ENCODE measurements at regions not wholly inside any gene's neighbourhood (a gene's known extent, or its start where the extent isn't known, plus 50 kb on each side); places are given as distances from the start of the nearest gene placed in this dataset.
"Not testable (repeated sequence)": the region's sequence is repeated elsewhere in the genome, so short reads cannot be mapped to it uniquely, and the experiment has no call there.

DNA sequence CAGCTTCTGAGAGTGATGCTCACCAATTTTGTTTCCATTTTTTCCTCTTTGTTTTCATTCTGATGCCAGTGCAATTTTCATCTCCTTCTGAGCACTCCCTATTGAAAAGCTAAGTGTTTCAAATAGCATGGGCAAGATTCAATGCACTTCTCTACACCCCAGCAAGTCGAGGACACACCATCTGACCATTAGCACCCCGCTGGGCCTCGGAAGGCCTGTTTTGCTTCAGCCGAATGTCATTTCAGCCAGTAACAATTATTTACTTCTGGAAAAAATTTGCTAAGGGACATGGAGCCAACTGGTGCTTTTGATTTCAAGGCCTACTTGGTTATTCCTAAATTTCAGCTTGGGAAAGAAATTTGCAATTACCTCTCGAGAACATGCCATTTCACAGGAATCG is 392.4 kb downstream of the RNF144A start:
- DNase-seq, result no peak

DNA sequence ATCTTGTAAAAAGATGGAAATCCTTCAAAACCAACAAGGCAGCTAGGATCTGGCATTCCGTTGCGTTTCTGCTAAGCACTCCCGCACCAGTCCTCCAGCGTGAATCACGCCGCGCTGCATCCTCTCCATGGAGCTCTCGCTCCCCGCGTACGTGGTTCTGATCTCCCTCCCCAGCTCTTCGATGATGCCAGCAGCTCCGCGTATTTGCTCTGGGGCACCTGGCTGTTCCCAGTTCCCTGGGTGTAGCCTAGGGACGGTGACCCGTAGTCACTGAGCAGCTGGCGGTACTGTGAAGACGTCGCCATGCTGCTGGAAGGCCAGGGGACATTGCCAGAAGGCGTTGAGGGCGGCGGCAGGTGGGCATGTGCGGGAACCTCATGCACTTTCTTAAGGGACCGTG is 407.5 kb downstream of the RNF144A start:
- no peak for DNase-seq

DNA sequence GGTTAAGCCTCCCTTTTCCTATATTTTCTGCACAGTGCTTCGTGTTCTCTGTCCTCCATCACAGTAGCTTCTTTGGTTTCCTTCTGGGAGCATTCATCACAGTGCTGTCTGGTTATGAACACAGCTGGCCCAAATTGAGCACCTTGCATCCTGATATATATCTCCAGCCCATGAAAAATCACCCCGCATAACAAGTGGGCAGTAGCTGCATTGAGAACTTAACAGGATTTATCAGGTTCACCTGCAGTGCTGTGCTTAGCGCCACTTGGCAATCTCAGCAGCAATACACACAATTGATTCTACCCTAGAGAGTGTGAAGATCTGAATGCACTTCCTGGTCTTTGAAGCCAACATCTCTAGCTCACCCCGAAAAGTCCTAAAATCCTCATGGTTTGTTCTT is 408.0 kb downstream of the RNF144A start:
- DNase-seq, result no peak

DNA sequence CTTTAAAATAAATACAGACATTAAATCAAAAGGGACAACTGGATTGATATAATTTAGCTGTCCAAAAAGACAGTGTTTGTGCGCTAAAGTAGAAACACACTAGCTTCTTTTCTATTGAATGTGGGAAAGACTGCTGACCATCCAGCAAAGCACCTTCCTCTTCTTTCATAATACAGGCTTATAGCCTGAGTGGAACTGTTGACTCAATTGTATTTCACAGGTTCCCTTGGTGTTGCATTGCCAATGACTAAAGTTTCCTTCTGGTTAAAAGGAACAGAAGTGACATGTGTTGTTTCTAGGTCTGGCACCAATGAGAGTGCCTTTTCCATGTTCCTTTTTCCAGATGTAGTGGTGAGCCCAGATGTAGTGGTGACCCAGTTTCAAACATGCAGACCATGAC is 412.3 kb downstream of the RNF144A start:
- DNase-seq, result no peak

DNA sequence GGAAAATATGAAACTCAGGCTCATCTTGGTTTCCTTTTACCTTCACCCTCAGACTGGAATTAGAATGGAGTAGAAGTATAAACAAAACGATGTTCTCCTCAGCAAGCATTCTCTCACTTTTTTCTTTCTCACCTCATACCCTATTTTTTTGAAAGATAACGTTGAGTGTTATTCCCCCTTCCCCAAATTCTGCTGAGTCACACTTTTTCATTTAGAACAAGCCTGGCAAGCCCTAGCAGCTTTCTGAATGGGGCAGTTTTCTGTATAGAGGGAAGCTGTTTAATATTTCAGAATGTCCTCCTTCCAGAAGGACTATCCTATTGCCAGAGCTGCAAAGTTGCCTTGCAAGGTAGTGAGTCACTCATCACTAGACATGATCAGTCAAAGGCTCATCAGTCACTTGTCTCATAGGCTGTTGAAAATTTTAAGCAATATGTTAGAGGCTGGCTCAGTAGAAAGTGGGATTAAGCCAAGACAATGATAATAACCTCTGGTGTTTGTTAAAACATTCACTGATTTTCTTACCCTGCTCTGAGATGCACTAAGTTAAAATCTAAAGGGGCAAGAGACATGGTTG is 416.1 kb downstream of the RNF144A start:
- DNase-seq, result no peak

DNA sequence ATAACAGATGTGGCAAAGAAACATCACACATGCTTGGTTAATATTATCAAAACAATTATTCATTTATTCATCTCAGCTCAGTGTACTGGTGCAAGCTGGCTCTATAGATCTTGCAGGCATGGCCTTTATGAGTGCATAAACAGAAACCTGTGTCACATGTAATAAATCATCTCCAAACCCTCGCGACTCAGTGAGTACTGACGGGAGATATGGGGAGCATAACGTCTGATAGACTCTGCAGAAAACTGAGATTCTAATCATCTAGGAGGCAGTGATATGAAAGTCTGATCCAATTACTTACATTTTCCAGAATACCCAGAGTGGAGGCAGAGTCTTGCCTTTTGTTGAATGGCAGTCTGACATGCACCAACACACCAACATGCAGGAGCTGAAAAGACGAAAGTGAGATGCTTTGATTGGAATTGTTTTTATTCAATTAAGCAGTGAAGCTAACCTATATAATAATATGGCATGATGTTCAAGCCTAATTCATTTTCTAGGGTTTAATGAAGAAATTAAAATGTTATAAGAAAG is 416.8 kb downstream of the RNF144A start:
- no peak for DNase-seq

DNA sequence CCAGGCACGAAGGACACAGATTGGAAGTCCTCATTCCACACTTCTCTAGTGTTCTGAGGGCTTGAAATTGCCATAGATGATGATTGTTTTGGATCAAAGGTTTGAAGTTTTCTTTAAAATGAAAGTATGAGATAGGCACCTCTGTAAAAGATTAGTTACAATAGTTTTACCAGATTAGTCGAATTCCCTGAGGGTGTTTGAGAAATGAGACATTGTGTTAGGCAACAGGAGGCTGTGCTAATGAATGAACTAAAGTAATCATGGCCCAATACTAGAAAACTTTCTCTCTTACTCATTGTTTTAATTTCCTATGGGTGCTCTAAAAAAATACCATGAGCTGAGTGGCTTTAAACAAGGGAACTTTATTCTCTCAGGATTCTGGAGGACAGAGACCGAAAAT is 421.7 kb downstream of the RNF144A start:
- DNase-seq, result no peak

DNA sequence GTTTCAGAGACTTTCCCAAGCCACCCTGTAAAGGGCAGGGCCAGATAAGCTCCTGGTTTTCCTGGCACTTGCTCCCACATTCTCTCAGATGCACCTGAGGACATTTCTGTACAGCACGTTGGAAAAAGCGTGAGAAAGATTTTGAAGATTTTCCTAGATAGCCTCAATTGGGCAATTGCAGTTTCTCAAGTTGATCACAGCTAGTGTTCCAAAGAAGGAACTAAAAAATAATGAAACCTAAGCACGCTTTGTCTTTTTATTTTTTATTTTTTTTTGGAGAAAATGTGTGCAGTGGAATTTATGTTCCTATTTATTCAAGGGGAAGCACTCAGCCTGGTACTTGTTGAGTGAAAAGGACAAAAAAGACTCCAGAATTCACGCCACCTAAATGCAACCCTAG is 429.1 kb downstream of the RNF144A start:
- DNase-seq, result no peak

DNA sequence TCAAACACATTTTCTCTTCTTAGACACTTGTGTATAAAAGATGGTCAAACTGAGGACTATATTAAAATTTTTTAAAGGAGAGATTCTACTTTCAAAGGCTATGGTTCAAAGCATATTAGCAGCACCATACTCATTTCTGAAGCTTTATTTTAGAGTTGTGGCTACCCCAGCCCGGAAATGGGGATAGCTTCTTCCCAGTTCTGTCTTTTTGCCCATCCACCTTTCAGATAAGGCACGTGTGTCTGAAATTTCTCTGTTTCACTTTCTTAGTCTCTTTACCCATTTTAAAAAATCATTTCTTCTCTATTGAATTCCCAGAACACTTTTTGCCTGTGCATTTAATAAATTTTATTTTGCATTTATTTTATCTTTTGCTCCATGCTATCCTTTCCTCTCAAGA is 431.5 kb downstream of the RNF144A start:
- DNase-seq, result no peak

DNA sequence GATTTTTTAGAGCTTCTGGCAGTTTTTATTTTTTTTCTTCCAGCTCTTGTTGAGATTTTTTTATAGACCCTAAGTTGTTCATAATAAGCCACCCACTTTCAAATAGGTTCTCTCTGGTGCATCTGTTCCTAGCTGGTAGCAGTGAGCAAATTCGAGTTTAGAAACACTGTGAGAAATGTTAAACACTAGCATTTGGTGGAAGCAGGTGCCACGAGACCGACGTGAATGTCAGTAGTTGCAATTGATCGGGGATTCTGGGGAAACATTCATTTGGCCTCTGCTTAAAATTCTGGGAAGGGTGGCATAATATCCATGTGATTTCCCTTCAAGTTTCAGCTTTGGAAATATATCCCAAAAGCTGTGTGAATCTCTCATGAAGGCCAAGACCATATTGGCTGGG is 435.0 kb downstream of the RNF144A start:
- no peak for DNase-seq

DNA sequence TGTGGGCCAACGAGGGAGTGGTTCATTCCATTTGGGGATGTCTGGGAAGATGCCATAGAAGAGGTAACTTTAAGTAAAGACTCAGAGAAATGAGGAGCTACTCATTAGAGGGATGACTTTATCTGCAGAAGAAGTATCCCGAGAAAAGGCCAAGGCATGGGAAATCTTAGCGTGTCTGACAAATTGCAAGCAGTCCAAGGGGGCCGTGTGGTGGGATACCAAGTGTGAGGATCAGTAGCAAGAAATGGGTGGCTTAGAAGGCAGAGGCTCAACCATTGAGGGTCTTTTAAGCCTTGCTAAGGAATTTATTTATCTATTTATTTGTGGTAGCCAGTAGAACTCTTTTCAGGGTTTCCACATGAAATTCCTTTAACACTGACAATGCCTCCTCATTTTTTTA is 436.4 kb downstream of the RNF144A start:
- no peak for DNase-seq

DNA sequence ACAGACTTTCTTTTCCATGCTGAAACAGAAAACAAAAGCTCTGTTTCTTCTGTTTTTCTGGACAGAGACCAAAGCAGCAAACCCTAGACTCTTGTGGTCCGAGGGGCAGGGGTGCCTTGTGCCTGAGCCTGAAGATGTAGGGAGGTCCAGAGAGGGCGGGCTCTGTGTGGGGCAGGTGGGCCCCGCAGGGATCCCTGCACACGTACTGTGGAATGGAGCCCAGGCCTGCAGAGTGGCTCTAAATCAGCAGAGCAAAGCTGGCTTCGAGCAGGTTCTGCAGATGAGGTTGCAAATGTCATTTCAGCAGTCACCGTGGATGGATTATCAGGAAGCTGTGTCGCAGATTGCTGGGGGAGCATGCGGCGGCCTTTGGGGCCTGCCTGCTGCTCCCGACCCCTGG is 438.6 kb downstream of the RNF144A start:
- no peak for DNase-seq

DNA sequence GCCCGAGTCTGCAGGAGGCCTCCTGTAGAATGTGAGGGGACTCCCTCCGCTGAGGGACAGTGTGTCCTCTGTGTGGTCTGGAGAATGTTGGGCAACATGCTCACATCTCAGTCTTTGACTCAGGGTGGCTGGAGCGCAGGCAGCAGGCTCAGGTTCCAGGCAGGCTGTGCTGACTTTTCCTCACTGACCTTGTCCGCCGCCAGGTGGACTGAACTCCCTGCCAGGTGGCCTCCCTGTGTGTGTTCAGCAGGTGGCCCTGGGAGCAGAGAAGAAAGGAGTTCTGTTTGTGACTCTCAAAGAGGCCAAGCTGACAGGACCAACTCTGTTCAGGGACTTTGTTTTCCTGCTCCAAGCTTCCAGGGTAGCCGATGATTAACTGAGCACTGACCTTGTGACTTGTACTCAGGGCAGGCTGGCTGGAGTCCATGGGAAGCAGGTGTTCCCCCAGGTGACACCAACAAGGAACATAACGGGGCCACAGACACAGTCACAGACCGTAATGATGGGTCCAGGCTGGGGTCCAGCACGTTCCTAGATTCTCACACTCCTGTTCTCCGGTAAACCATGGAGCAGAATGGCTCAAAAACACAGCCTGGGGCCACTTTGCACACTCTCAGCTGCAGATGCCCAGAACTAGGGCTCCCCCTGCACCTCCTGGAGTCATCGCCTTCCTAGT is 439.8 kb downstream of the RNF144A start:
- no peak for DNase-seq

DNA sequence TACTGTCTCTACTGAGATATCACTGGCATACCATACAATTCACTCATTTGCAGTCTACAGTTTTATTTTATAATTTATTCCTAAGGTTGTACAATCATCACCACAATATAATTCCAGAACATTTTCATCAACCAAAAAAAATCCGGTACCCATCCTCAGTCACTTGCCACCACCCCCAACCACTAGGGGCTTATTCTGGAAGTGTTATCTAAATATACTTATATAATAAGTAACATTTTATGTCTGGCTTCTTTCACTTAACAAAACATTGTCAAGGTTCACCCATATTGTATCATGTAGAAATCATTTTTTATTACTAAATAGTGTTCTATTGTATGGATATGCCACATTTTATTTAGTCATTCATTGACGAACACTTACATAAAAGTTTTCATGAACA is 440.8 kb downstream of the RNF144A start:
- DNase-seq, result no peak

DNA sequence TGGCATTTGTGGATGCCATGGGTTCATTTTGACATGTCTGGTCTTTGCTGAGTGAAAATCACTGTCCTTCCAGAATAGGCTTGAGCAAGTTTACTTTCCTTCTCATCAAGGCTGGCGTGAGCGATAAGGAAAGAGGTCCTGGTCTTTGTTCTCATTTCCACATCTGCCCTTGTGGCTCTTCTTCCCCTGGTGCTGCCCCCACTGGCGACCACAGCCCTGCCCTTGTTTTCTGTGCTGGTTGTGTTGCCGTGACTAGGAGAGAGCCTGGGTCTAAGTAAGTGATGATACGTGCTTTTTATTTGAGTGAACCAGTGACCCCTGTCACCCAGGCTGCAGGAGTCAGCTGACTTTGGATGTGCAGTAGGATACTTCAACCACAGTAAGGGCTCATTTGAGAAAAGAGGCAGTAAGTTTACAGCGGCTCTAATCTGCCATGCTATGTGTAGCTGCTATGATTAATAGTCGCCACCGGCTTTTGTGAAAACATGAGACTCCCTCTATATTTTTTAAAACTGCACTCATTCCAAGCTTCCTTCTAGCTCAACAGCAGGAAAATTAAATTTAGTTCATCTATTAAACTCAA is 441.7 kb downstream of the RNF144A start:
- DNase-seq, result no peak

DNA sequence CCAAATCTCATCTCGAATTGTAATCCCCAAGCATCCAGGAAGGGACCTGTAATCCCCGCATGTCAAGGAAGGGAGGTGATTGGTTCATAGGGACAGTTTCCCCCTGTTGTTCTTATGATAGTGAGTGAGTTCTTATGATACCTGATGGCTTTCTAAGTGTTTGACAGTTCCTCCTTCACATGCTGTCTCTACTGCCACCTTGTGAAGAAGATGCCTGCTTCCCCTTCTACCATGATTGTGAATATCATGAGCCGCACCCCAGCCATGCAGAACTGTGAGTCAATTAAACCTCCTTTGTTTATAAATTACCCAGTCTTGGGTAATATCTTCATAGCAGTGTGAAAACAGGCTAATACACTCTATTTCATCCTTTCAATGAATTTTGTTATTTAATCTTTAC is 446.7 kb downstream of the RNF144A start:
- DNase-seq, result no peak

DNA sequence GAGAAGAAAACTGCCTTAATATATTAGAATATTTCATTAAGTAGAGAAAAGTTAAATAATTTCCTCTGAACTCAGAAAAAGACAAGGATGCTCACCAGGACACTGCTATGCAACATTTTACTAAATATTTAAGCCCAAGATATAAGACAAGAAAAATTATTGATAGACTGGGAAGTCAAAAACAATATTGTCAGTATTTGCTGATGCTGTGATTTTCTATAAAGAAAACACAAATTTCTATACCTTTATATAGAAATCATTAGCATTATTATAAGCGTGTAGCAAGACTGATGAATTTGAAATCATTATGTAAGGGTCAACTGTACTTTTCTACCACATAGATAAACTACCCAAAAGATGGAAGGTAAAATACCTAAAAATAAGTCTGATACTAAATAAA is 451.0 kb downstream of the RNF144A start:
- DNase-seq, result no peak

DNA sequence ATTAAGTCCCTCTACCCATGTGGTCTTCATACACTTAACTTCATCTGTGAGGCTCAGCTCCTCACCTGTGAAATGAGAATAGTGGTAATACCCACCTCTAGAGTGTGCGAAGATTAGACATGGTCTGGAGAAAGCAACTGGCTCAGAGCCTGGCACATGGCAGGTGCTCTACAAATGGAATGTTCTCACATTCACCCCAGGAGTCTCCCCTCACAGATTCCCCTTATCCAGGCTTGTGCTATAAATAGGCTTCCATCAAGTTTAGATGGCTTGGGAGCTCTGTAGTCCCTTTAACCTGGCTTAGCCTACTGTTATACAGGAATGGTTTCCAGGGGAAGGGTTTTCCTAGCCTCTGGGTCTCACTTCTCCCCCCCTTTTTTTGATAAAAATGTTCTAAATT is 455.9 kb downstream of the RNF144A start:
- no peak for DNase-seq

DNA sequence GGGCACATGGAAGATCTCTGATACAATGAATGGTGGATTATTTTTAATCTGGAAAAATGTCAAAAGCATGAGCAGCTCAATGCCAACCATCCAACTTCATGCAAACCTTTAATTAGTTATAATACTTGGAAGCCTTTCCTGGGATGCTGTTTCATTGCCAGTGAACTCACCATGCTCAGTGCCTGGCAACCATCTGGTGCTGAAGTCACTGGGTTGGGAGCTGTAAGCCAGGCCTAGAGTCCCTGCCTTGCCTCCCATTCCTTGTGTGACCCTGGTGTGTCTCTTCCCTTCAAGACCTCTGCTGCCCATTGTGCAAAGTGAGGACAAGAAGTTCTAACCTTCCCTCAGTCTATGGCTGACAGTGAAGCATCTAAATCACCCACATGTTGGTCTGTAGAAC is 458.7 kb downstream of the RNF144A start:
- DNase-seq, result peak; percentile 63 to 89

DNA sequence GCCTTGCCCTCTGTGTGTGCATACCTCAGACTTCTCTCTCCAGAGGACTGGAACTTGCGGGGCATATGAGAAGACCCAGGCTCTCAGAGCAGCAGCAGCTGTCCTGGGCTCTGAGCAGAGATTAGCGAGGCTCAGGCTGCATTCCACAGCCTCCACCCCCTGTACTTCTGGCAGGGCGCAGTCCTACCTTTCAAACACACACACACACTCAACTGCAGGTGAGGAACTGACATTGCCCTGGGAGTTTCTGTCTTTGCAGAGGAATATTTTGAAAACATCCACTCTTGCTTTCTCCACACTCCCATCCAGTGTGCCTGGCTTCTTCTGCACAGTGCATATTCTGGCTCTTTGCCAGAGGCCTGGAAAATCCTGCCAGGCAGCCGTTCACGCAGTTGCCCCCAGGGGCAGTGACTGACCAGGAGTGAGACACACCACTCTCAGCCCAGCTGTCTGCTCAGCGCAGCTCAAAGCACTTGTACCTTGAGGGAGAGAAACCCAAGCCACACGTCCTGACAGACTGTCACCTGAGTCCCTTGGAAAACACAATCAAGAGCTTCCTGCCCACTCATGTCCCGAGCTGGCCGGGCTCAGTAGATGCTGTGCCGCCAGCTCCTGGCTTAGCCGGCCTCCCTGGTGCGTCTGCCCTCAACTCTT is 460.8 kb downstream of the RNF144A start:
- DNase-seq, result peak in 1 of 2 experiments; percentile 81

DNA sequence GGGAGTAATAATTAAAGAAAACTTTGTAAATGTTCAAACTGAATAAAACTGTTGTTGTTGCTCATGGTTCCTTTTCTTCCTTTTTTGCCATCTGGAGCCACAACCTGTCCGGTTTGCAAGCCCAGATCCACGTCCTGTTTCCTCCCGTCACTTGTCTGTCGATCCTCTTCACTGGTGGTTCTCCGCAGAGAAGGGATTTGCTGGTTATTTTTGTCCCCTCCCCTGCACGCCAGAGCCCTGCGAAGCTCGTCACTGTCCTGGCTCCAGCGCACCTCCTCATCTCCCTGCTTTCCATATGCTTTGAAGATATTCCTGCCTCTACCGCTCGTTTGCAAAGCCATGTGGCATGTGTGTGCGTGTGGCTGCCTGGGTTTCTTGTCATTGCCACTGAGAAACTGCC is 461.4 kb downstream of the RNF144A start:
- peak; percentile 53 to 75 for DNase-seq

DNA sequence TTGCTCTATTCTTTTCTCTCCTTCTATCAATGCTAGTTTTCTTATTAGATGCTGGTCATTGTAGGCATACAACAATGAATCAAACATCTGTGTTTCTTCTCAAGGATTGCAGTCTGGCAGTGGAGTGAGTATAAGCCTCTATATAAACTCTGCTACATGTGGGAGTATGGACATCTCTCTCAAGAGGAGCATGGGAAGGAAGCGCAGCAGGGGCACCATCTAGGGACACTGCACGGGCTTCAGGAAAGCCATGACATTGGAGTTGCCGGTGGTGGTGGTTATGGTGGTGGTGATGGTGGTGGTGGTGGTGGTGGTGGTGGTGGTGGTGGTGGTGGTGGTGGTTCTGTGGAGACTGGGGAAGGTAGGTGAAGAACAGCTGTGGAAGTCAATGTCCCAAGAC is 462.6 kb downstream of the RNF144A start:
- DNase-seq, result no peak

DNA sequence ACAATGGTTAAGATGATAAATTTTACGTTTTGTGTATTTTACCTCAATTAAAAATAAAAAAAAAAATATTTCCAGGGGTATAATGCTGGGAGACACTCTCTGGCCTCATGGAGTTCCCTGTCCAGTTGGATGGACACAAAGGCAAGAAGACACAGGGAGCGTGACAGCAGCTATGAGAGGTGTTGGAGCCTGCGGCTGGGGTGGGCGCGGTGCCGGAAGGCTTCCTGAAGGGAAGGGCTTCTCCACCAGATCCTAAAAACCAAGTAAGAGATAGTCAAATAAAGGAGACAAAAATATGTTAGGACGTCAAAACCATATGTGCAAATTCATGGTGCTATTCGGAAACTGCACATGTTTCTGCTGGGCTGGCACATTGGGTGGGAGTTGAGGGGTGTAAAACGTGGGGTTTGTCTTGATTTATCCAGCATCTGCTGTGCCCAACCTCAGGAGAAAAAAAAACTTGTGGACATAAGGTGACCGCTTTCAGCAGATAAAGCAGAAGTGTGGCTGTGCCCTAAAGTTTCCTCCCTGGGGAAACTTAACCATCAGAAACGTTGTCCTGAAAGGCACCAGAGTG is 467.6 kb downstream of the RNF144A start:
- DNase-seq, result no peak

DNA sequence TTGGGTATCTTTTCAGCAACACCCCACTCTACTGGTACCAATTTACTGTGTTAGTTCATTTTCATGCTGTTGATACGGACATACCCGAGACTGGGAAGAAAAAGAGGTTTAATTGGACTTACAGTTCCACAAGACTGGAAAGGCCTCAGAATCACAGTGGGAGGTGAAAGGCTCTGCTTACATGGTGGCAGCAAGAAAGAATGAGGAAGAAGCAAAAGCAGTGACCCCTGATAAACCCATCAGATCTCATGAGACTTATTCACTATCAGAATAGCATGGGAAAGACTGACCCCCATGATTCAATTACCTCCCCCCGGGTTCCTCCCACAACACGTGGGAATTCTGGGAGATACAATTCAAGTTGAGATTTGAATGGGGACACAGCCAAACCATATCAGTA is 473.1 kb downstream of the RNF144A start:
- DNase-seq, result not testable (repeated sequence)
